Adrenal gland (tissue), 5 donors: ENCODE measurements at regions not wholly inside any gene's neighbourhood (a gene's known extent, or its start where the extent isn't known, plus 50 kb on each side); places are given as distances from the start of the nearest gene placed in this dataset.

ENCODE experiments used
- POLR2A ChIP-seq, 2 donors: fragments of 450-650 bp; IDR thresholded peaks; one replicate each; pipeline ENCODE4 v1.6.1; 2017; ENCODE audit warnings: antibody characterized with exemption in 2 of 2, mild to moderate bottlenecking in 2 of 2, moderate library complexity in 1 of 2
- TF ChIP-seq, protein P1 (sequence below), 6 experiments: fragments of 450-650 bp in 4 of 6; fragments of 200-600 bp in 2 of 6; sonication (generic) in 1 of 6; IDR thresholded peaks; 1 replicate in 5 of 6; 2 replicates in 1 of 6; pipeline versions ENCODE4 v1.5.1 to v1.8.0; 2016 to 2021; ENCODE audit warnings: antibody characterized with exemption in 6 of 6, mild to moderate bottlenecking in 2 of 6, moderate library complexity in 1 of 6
- donor health status: DM: no; HTN: no; CAD: no.

DNA sequence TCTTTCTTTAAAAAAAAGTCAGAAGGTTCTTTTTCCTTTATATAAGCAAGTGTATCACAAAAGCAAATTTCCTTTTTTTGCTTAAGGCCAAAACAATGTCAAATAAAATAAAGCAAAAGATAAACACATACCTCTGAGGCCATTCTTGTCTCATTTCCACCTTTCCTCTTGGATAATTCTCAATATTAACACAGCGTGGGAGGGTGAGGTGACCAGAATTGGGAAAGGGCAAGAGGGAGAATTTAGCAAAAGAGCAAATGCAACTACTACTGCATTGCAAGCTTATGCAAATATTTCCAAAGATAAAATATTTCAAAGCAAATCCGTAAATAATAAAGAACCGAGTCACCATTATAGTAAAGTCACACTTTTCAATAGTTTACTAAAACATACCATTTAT, 153.4 kb upstream of the PSMD7 start:
- TF ChIP-seq, protein P1, sequence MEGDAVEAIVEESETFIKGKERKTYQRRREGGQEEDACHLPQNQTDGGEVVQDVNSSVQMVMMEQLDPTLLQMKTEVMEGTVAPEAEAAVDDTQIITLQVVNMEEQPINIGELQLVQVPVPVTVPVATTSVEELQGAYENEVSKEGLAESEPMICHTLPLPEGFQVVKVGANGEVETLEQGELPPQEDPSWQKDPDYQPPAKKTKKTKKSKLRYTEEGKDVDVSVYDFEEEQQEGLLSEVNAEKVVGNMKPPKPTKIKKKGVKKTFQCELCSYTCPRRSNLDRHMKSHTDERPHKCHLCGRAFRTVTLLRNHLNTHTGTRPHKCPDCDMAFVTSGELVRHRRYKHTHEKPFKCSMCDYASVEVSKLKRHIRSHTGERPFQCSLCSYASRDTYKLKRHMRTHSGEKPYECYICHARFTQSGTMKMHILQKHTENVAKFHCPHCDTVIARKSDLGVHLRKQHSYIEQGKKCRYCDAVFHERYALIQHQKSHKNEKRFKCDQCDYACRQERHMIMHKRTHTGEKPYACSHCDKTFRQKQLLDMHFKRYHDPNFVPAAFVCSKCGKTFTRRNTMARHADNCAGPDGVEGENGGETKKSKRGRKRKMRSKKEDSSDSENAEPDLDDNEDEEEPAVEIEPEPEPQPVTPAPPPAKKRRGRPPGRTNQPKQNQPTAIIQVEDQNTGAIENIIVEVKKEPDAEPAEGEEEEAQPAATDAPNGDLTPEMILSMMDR (IDR thresholded peaks at IDR 0.05): no peak
- TF ChIP-seq POLR2A (IDR thresholded peaks at IDR 0.05): no peak
